HCT116 (cell line): ENCODE measurements at regions not wholly inside any gene's neighbourhood (a gene's known extent, or its start where the extent isn't known, plus 50 kb on each side); places are given as distances from the start of the nearest gene placed in this dataset.

ENCODE experiments used
- ATAC-seq: fragments of 200-7000 bp; cut with Tn5 transposase; 2 replicates; pipeline ENCODE4 v1.9.1; 2020; ENCODE audit warnings: mild to moderate bottlenecking, moderate library complexity
- BruUV-seq: library from RNA; stranded (reverse); fragments of 400-500 nt; replicated peaks from 2 replicates; lab custom pipeline; 2021; lab: Mats Ljungman, UMichigan
- CTCF ChIA-PET: fragments of 300-600 bp; sonication (Branson Sonifier 250); formaldehyde crosslinking; loops from one replicate; lab custom pipeline; 2021; ENCODE audit warnings: antibody characterized with exemption; lab: Charles Lee
- POLR2A ChIA-PET: fragments of 300-600, 350-600 bp; sonication (Branson Sonifier 250); formaldehyde crosslinking; loops from one replicate; lab custom pipeline; 2021; ENCODE audit warnings: antibody characterized with exemption; lab: Charles Lee
- RAD21 ChIA-PET, 2 experiments: fragments of 300-600 bp; sonication (Branson Sonifier 250); formaldehyde crosslinking; loops; one replicate each; lab custom pipeline; 2023; ENCODE audit warnings: low total read pairs in 2 of 2; ENCODE audit not compliant: uncharacterized antibody in 2 of 2, unreplicated experiment in 2 of 2, low non-redundant PET in 1 of 2; lab: Charles Lee
- DNase-seq: peaks from one replicate; pipeline ENCODE4 v3.0.0-alpha.2; 2010; ENCODE audit warnings: low read depth, low spot score
- H2AFZ ChIP-seq: fragments of 200-600 bp; shearing (Covaris generic), sonication (generic); 2 replicates; pipeline ENCODE4 v1.6.1; 2017; ENCODE audit warnings: low read depth, mixed run types, mixed read lengths, antibody characterized with exemption, low read length; ENCODE audit not compliant: poor library complexity, severe bottlenecking
- H3K27ac ChIP-seq: 2 replicates; pipeline ENCODE4 v1.5.1; 2012; ENCODE audit warnings: low read depth, low read length
- H3K27me3 ChIP-seq: fragments of 200-600 bp; sonication (generic); 2 replicates; pipeline ENCODE4 v1.6.1; 2016; ENCODE audit warnings: mixed run types, low read length, mixed read lengths; ENCODE audit not compliant: insufficient read depth
- H3K36me3 ChIP-seq, 2 experiments: fragments of 200-500 bp in 1 of 2; fragments of 200-600 bp in 1 of 2; sonication (Bioruptor generic) in 1 of 2; sonication (generic) in 1 of 2; 2 replicates each; pipeline versions ENCODE4 v1.5.1 to v1.6.1; 2014 to 2016; ENCODE audit warnings: low read length in 2 of 2, inconsistent platforms in 1 of 2, mixed read lengths in 1 of 2, mixed run types in 1 of 2; ENCODE audit not compliant: insufficient read depth in 2 of 2, control insufficient read depth in 1 of 2
- H3K4me1 ChIP-seq, 2 experiments: fragments of 200-600 bp in 1 of 2; sonication (generic) in 1 of 2; 2 replicates each; pipeline versions ENCODE4 v1.5.1 to v1.6.1; 2012 to 2017; ENCODE audit warnings: low read length in 2 of 2, inconsistent platforms in 1 of 2, mild to moderate bottlenecking in 1 of 2, mixed read lengths in 1 of 2, mixed run types in 1 of 2, moderate library complexity in 1 of 2; ENCODE audit not compliant: insufficient read depth in 2 of 2, control insufficient read depth in 1 of 2
- H3K4me2 ChIP-seq: fragments of 200-600 bp; sonication (generic); 2 replicates; pipeline ENCODE4 v1.6.1; 2017; ENCODE audit warnings: mixed run types, low read length, mixed read lengths
- H3K4me3 ChIP-seq, 2 experiments: fragments of 200-600 bp in 1 of 2; sonication (generic) in 1 of 2; replicated peaks in 1 of 2; 2 replicates each; pipeline ENCODE4 v1.5.1; 2011 to 2016; ENCODE audit warnings: low read length in 2 of 2, control low read depth in 1 of 2, low read depth in 1 of 2, mild to moderate bottlenecking in 1 of 2, mixed read lengths in 1 of 2, mixed run types in 1 of 2
- H3K79me2 ChIP-seq: fragments of 200-600 bp; sonication (generic); 2 replicates; pipeline ENCODE4 v1.6.1; 2017; ENCODE audit warnings: mild to moderate bottlenecking, mixed run types, low read length, moderate library complexity, mixed read lengths; ENCODE audit not compliant: insufficient read depth
- H3K9ac ChIP-seq: fragments of 200-600 bp; sonication (generic); 2 replicates; pipeline ENCODE4 v1.6.1; 2016; ENCODE audit warnings: low read length, mixed read lengths
- H3K9me2 ChIP-seq: fragments of 200-600 bp; sonication (generic), shearing (Covaris generic); 2 replicates; pipeline ENCODE4 v1.6.1; 2017; ENCODE audit warnings: mixed run types, mild to moderate bottlenecking, moderate library complexity; ENCODE audit not compliant: insufficient read depth
- H3K9me3 ChIP-seq, 2 experiments: fragments of 200-500 bp in 1 of 2; fragments of 200-600 bp in 1 of 2; sonication (Bioruptor generic) in 1 of 2; sonication (generic) in 1 of 2; 2 replicates each; pipeline ENCODE4 v1.6.1; 2014 to 2017; ENCODE audit warnings: low read length in 2 of 2, mixed read lengths in 2 of 2, inconsistent platforms in 1 of 2, low read depth in 1 of 2, mild to moderate bottlenecking in 1 of 2, mixed run types in 1 of 2, moderate library complexity in 1 of 2; ENCODE audit not compliant: control insufficient read depth in 1 of 2, insufficient read depth in 1 of 2
- H4K20me1 ChIP-seq: fragments of 200-600 bp; sonication (generic), shearing (Covaris generic); 2 replicates; pipeline ENCODE4 v1.6.1; 2017; ENCODE audit warnings: mixed run types, mild to moderate bottlenecking, moderate library complexity; ENCODE audit not compliant: insufficient read depth
- ATF3 ChIP-seq: IDR thresholded peaks from 2 replicates; pipeline ENCODE4 v1.6.1; 2012
- CBX3 ChIP-seq: IDR thresholded peaks from 2 replicates; pipeline ENCODE4 v1.6.1; 2012; ENCODE audit warnings: low read depth
- CEBPB ChIP-seq: IDR thresholded peaks from 2 replicates; pipeline ENCODE4 v1.6.1; 2012; ENCODE audit warnings: low read depth
- CTCF ChIP-seq, 3 experiments: fragments of 200-600 bp in 1 of 3; sonication (generic) in 1 of 3; IDR thresholded peaks in 2 of 3; conservative IDR thresholded peaks in 1 of 3; 2 replicates each; pipeline ENCODE4 v1.5.1; 2012 to 2017; ENCODE audit warnings: low read depth in 2 of 3, low read length in 2 of 3, antibody characterized with exemption in 1 of 3, borderline replicate concordance in 1 of 3, control low read depth in 1 of 3, mild to moderate bottlenecking in 1 of 3, mixed read lengths in 1 of 3, mixed run types in 1 of 3, moderate library complexity in 1 of 3; ENCODE audit not compliant: insufficient read depth in 1 of 3
- EGR1 ChIP-seq: IDR thresholded peaks from 2 replicates; pipeline ENCODE4 v1.6.1; 2012; ENCODE audit warnings: low read depth
- ELF1 ChIP-seq: IDR thresholded peaks from 2 replicates; pipeline ENCODE4 v1.6.1; 2012; ENCODE audit warnings: low read depth, borderline replicate concordance
- EZH2 ChIP-seq: fragments of 200-600 bp; sonication (generic); IDR thresholded peaks from 2 replicates; pipeline ENCODE4 v1.6.1; 2017; ENCODE audit warnings: antibody characterized with exemption, mixed run types
- EZH2phosphoT487 ChIP-seq: fragments of 200-600 bp; IDR thresholded peaks from 2 replicates; pipeline ENCODE4 v1.6.1; 2018; ENCODE audit warnings: antibody characterized with exemption, borderline replicate concordance
- POLR2AphosphoS5 ChIP-seq: IDR thresholded peaks from 2 replicates; pipeline ENCODE4 v1.6.1; 2011; ENCODE audit warnings: mild to moderate bottlenecking, low read depth, low read length, moderate library complexity
- SIN3A ChIP-seq: IDR thresholded peaks from 2 replicates; pipeline ENCODE4 v1.6.1; 2012; ENCODE audit warnings: low read depth
- SP1 ChIP-seq: IDR thresholded peaks from 2 replicates; pipeline ENCODE4 v1.6.1; 2012; ENCODE audit warnings: low read depth
- SRF ChIP-seq: IDR thresholded peaks from 2 replicates; pipeline ENCODE4 v1.6.1; 2012; ENCODE audit warnings: low read depth
- TCF7L2 ChIP-seq: IDR thresholded peaks from 2 replicates; pipeline ENCODE4 v1.7.0; 2011; ENCODE audit warnings: borderline replicate concordance, inconsistent platforms; ENCODE audit not compliant: insufficient read depth, insufficient read length; ENCODE audit errors: extremely low read depth
- YY1 ChIP-seq: IDR thresholded peaks from 2 replicates; pipeline ENCODE4 v1.6.1; 2011; ENCODE audit warnings: low read length, low read depth, moderate library complexity, mild to moderate bottlenecking; ENCODE audit not compliant: insufficient replicate concordance; ENCODE audit errors: extremely low read depth
- ZBTB33 ChIP-seq: IDR thresholded peaks from 2 replicates; pipeline ENCODE4 v1.6.1; 2011; ENCODE audit warnings: mild to moderate bottlenecking, low read length, moderate library complexity; ENCODE audit not compliant: insufficient replicate concordance; ENCODE audit errors: extremely low read depth
- ZFX ChIP-seq: fragments of 450-650 bp; IDR thresholded peaks from 2 replicates; pipeline ENCODE4 v1.6.1; 2017
- intact Hi-C: fragments of 100-400 bp; cut with micrococcal nuclease; formaldehyde crosslinking; loops from 2 replicates; pipeline ENCODE4 v1.10.0; 2022
- TF ChIP-seq, protein P1 (sequence below): IDR thresholded peaks from 2 replicates; pipeline ENCODE4 v1.6.1; 2012; ENCODE audit warnings: low read depth
- TF ChIP-seq, protein P2 (sequence below): IDR thresholded peaks from 2 replicates; pipeline ENCODE4 v1.6.1; 2012

DNA sequence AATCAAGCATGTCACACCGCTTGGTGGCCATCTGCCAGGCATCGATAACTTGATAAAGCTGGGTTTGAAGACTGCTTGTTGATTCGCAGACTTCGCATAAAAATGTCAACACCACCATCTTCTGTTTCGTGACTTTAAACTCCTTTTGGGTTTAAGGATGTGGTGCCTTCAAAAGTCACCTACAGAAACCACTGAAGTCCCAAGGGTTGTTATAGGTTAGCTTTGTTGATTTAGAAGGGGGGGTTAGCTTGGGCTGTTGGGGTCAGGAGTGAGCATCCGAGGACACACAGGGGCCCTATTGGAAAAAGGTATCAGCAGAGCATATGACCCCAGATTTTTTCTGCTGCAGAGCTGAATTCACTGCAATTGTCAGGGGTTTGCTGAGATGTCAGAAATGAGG lies 76.7 kb upstream of the SSTR4 start:
- Histone ChIP-seq H3K79me2 (no peaks in the 10 kb centered on the region), H3K9ac (no peak overlapping the region), H3K9me3 (no peaks in the 10 kb centered on the region), H3K27ac (no peak overlapping the region), H3K9me2 (no peaks in the 10 kb centered on the region), H3K36me3 (no peaks in the 10 kb centered on the region), H3K27me3 (peaks cover 82% of the 10 kb centered on the region), H3K4me3 (no peak overlapping the region), H3K4me1 (no peaks in the 10 kb centered on the region), H3K4me2 (no peak overlapping the region), H4K20me1 (no peaks in the 10 kb centered on the region), H2AFZ (no peak overlapping the region)
- DNase-seq (no peak), ATAC-seq (no peak)
- BruUV-seq = no TSS peak
- no peak for TF ChIP-seq ELF1
- TF ChIP-seq YY1 = no peak
- no peak for TF ChIP-seq POLR2AphosphoS5
- no peak for TF ChIP-seq SRF
- TF ChIP-seq, protein P1, sequence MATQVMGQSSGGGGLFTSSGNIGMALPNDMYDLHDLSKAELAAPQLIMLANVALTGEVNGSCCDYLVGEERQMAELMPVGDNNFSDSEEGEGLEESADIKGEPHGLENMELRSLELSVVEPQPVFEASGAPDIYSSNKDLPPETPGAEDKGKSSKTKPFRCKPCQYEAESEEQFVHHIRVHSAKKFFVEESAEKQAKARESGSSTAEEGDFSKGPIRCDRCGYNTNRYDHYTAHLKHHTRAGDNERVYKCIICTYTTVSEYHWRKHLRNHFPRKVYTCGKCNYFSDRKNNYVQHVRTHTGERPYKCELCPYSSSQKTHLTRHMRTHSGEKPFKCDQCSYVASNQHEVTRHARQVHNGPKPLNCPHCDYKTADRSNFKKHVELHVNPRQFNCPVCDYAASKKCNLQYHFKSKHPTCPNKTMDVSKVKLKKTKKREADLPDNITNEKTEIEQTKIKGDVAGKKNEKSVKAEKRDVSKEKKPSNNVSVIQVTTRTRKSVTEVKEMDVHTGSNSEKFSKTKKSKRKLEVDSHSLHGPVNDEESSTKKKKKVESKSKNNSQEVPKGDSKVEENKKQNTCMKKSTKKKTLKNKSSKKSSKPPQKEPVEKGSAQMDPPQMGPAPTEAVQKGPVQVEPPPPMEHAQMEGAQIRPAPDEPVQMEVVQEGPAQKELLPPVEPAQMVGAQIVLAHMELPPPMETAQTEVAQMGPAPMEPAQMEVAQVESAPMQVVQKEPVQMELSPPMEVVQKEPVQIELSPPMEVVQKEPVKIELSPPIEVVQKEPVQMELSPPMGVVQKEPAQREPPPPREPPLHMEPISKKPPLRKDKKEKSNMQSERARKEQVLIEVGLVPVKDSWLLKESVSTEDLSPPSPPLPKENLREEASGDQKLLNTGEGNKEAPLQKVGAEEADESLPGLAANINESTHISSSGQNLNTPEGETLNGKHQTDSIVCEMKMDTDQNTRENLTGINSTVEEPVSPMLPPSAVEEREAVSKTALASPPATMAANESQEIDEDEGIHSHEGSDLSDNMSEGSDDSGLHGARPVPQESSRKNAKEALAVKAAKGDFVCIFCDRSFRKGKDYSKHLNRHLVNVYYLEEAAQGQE = no peak
- no peak for TF ChIP-seq SIN3A
- TF ChIP-seq CTCF (IDR thresholded peaks at IDR 0.05 in 2 of 3, conservative IDR thresholded peaks at IDR 0.05 in 1 of 3; ENCODE audit: borderline replicate concordance in 1 of 3, insufficient read depth in 1 of 3, low read depth in 2 of 3, low read length in 2 of 3) = no peak
- no peak for TF ChIP-seq ATF3
- TF ChIP-seq TCF7L2 = no peak
- no peak for TF ChIP-seq SP1
- no peak for TF ChIP-seq CEBPB
- TF ChIP-seq EZH2phosphoT487 = no peak
- TF ChIP-seq CBX3 = no peak
- TF ChIP-seq, protein P2, sequence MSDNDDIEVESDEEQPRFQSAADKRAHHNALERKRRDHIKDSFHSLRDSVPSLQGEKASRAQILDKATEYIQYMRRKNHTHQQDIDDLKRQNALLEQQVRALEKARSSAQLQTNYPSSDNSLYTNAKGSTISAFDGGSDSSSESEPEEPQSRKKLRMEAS = no peak
- no peak for TF ChIP-seq EGR1
- no peak for TF ChIP-seq ZFX
- no peak for TF ChIP-seq EZH2
- no peak for TF ChIP-seq ZBTB33
- intact Hi-C loops = no loop called here
- CTCF ChIA-PET = no interaction called here
- RAD21 ChIA-PET = no interaction called here
- POLR2A ChIA-PET = no interaction called here
